HL-60 (cell line): ENCODE measurements at regions not wholly inside any gene's neighbourhood (a gene's known extent, or its start where the extent isn't known, plus 50 kb on each side); places are given as distances from the start of the nearest gene placed in this dataset.

Source experiments
- CTCF ChIP-seq: IDR thresholded peaks from one replicate; pipeline ENCODE4 v1.5.1; 2011; ENCODE audit warnings: low read length, control low read depth, inconsistent platforms; ENCODE audit not compliant: insufficient read depth
- GABPA ChIP-seq: IDR thresholded peaks from 2 replicates; pipeline ENCODE4 v1.6.1; 2012; ENCODE audit warnings: low read depth
- POLR2AphosphoS5 ChIP-seq: IDR thresholded peaks from 2 replicates; pipeline ENCODE4 v1.6.1; 2012; ENCODE audit warnings: low read depth
- REST ChIP-seq: IDR thresholded peaks from 2 replicates; pipeline ENCODE4 v1.6.1; 2012; ENCODE audit warnings: low read depth; ENCODE audit not compliant: insufficient replicate concordance

GRCh38 chr12:46436747-46437146 is 64.2 kb upstream of the SLC38A2 start:
- no peak for TF ChIP-seq CTCF
- TF ChIP-seq GABPA: no peak
- TF ChIP-seq POLR2AphosphoS5: no peak
- no peak for TF ChIP-seq REST
